GM19324 (cell line): ENCODE measurements at regions not wholly inside any gene's neighbourhood (a gene's known extent, or its start where the extent isn't known, plus 50 kb on each side); places are given as distances from the start of the nearest gene placed in this dataset.

ENCODE experiments used
- ATAC-seq: cut with Tn5 transposase; IDR thresholded peaks from one replicate; pipeline ENCODE4 v1.9.1; 2021; ENCODE audit warnings: mild to moderate bottlenecking, moderate library complexity; ENCODE audit not compliant: unreplicated experiment, low FRiP score

GRCh38 chr10:4733843-4734224 is 92.2 kb upstream of the AKR1E2 start:
- ATAC-seq = no peak

- no peak for ATAC-seq
These were observed 92.7 kb upstream of the AKR1E2 start for GRCh38 chr10:4733150-4733842.

GRCh38 chr10:4730998-4731397 is 95.0 kb upstream of the AKR1E2 start:
- ATAC-seq = no peak

DNA sequence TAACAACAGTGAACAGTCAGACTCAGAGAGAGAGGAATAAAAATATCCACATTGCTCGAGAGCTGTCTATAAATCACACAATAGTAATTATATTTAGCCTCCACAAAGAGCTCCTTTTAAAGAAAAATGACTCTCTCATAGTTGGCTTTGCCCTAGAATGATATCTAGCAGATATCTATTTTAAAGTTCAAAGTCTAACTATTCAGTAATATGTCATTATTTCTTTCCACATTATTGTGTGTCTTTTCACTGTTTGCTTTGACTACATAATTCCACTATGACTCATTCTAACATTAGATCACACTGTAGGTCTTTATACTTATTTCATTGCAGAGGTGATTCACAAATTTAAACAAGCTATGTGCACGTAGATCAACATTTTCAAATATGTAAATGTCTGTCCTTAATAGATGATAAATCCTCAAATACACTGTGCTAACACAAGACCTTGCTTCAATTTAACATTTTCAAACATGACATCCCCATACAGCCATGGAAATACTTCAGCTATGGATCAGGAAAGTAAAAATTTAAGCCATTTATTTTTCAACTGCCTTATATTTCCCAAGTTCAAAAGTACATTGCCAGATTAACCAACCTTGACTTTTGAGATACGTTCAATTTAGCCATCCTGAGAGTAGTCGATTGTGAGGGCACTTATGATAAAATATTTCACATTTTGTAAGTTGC is 99.9 kb upstream of the AKR1E2 start:
- no peak for ATAC-seq

GRCh38 chr10:4723860-4724259 is 102.1 kb upstream of the AKR1E2 start:
- no peak for ATAC-seq

DNA sequence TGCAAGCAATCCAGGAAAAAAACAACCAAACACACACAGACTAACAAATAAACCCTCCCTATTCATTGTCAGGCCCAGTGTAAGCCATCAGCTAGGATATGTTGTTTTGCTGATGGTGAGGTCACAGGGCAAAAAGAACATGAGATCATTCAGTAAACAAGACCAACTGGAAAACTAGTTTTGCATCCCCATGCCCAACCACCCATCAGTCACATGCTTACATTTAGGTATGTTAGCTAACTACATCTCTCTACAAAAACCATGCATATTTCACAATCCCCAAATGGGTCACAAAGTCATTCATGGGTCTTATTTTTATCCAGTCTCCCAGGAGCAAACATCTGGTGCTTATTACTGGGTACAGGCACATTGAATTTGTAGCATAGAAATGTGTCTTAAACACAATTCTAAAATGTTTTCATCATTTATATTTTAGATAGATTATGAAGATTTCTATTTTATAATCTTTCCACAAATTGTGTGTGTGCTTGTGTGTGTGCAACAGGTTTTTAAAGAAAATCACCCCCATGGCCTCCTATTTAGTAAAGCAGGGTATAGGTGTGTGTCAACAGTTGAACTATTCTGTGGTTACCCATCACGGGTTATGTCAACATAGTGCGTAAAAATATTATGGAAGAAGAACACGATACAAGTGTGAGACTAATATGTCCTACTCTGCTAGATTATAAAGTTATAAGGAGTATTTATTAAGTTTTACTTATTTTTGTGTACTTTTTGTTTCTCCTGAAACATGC is 103.8 kb upstream of the AKR1E2 start:
- no peak for ATAC-seq

DNA sequence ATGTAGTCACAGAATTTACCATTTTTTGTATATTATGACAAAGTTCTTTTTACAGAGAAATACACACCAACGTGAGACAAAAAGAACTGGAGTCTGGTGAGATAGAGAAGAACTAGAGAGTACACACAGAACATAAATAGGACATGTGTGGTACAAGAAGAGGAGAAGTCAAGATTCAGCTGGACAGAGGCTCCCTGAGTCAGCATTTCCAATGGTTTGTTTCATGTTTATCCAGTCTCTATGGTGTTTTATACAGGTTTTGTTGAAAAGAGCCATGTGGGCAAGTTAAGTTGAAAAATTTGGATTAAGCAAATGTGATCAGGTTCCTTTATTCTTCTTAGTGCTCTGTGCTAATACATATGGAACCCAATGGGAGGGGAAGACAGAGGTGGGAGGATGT is 105.5 kb upstream of the AKR1E2 start:
- ATAC-seq = no peak

- no peak for ATAC-seq
These were observed 106.3 kb upstream of the AKR1E2 start for GRCh38 chr10:4719671-4720070.

GRCh38 chr10:4719036-4719435 is 107.0 kb upstream of the AKR1E2 start:
- no peak for ATAC-seq

DNA sequence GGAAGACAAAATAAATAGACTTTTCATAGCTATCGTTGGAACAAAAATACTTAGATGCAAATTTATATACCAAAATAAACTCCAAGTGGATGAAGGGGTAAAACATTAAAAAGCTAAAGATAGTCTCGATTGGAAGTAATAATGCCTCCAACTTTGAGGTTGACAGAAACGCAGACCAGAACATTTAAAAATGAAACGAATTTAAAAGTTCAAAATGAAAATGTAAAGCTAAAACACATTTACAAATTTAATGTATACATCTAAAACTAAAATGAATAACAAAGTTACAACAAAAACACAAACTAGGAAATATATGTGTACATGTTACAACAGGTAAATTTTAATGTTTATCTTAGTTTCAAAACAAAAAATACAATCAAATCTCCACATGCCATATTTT is 107.5 kb upstream of the AKR1E2 start:
- no peak for ATAC-seq

DNA sequence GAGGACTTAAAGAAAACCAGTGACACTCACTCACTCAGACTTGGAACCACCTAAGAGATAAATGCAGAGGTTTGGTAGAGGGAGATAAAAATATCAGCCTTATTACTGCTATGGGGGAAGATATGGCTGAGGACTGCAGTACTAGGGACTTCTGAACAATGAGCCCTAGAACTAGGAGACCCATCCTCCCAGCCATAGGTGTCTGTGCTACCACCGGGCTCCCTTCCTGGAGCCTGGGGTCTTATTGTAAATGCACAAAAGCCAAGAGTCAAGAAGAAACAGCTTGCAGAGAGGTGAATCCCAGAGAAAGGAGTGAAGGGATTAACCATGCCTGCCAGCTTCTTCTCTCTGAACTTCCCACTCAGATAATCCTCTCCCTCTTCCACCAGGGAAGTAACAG is 108.3 kb upstream of the AKR1E2 start:
- no peak for ATAC-seq

DNA sequence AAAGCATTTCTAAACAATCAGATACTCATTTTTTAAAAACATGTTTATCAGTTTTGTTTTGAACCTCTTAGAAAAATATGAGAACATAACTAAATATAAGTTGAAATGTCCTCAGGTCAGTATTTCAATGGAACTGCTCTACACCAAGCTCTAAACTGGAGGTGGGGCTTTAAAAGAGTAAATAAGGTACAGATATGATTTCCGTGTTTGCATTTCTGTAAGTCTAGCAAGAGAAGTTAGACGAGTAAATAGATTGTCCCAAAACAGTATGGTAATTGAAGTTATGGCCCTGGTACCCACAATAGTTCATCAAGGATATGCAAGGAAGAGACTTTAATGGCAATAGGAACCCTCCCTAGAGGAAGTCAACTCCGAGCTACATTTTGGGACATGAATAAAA is 115.1 kb upstream of the AKR1E2 start:
- ATAC-seq = no peak

DNA sequence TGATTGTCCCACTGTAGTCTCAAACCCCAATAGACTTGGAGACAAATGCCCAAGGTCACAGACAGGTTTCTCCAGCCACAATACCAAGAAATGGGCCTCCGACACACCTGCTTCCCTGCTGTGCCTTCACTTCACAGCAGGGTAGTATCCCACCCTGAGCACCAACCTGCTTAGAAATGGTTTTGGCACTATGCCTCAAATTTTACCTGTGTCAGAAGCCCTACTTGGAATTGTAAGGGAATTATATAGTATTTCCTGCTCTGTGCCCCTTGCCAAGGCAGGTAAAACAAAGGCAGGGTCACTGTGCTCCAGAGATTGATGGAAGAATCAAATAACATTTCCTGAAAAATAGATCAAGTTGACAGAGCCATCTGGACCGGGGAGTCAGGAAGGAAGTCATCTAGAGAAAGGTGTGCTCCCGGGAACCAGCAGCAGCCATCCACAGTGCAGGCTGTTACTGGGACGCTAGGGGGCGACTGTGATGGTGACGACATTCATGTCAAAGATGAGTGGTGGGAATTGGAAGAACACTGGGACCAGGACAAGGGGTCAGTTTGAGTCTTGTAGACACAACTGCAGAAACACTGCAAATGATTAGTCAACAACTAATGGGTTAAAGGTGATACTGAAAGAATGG is 117.8 kb upstream of the AKR1E2 start:
- no peak for ATAC-seq

DNA sequence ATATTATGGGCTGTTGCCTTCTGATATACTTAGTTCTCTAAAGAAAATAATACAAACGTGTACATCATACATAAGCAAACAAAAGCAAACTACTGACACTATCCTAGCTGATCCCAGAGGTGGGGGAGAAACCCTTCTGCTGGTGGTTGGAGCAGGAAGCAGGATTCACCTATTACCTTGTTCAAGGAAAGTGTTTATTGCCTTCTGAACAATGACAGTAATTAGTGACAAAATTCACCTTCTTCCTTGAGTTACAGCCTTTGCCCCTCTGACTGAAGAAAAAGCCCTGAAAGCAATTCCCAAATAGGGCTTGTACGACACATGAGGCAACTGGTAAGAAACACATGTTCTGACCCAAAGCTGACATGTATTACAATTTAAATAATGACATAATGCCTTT is 118.8 kb upstream of the AKR1E2 start:
- ATAC-seq = no peak

DNA sequence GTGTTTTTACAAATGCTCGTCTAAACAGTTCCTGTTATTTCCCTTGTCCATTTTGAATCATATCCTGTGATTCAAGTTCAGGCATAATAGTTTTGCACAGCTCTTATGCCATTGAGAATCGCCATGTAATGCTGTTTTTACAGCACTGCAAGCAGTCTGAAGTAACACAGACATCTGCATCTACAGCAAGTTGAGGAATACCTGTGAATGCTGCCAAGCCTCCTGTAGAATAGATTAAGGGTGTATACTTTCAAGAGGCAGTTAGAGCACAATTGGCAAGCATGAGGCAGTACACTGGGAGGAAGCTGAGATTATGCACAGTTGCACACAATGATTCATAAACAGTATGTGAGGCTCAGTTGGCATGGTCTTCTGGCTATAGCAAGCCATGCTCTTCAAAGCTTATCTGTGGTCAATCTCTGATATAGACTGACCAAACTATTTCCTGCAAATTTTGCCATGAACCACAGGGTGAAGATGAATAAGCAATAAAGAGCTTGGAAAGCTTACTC is 121.9 kb upstream of the AKR1E2 start:
- no peak for ATAC-seq

DNA sequence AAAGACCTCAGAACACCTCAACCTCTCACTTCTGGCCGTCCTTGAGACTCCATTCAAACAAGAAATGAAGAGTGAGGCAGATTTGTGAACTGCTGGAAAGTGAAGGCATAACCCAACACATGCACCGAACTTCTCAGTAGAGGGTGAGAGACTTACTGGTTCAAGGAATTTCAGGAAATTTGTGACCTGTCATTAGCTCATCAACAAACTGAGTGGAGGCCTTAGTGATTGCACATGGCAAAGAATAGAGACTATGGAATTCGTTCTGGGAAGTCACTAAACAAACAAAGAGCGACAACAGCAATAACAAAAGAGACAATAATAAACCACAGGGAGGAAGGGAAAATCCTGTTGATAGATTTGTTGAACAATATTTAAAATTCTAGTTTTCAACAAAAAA is 125.0 kb upstream of the AKR1E2 start:
- no peak for ATAC-seq

DNA sequence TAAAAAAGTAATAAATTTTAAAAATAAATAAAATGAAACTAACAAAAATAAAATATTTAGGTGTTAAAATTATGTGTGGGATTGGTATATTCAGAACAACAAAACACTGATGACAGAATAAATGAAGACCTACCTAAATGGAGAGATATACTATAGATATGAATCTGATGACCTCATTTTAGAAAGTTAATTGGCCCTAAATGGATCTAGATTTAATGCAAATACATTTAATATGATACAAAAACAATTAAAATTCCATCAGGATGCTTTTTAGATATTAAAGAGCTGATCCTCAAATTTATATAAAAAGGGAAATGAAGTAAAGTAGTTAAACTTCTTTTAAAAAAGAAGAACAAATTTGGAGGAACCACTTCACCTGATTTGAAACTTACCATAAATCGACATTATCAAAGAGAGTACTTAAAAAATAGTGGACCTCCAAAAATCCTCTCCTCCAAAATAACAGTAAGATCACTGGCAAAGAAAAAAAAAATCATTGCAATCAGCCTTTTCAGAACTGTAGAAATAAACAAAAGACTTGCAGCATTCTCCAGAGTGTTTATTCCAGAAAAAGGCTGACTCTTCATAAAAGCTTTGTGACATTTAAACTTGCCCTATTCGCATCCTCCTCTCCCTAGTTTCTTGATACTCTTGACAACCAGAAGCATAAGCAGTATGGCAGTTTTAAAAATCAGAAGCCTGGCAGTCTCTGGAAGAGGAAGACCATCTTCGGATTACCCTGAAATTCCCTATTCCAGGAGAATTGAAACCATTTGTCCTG is 125.9 kb upstream of the AKR1E2 start:
- no peak for ATAC-seq

DNA sequence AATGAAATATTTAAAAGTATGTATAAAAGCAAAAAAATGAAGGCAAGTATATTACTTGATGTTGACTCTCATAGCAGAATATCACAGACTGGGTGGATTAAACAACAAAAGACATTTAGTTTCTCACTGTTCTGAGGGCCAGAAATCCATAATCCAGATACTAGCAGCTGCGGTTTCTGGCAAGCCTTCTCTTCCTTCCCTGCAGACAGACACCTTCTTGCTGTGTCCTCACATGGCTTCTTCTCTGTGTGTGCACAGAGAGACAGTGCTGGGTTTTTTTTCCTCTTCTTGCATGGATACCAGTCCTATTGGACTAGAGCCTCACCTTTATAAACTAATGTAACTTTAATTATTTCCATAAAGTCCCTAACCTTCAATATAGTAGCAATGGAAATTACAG is 127.9 kb upstream of the AKR1E2 start:
- no peak for ATAC-seq

GRCh38 chr10:4696186-4696585 is 129.8 kb upstream of the AKR1E2 start:
- ATAC-seq = no peak

DNA sequence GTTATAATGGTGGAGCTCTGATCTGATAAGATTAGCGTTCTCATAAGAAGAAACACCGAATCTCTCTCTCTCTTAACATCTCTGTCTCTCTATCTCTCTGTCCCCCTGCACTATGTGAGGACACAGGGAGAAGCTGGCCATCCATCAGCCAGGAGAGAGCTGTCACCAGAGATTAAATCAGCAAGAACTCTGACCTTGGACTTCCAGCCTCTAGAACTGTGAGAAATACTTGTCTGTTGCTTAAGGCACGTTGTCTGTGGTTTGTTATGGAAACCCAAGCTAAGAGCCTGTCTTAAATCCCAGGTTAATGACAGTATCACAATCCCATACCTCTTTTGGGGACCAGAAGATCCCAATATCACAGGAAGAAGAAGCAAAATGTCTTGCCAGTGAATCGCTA is 132.0 kb upstream of the AKR1E2 start:
- no peak for ATAC-seq
